Calu3 (cell line): ENCODE measurements at regions not wholly inside any gene's neighbourhood (a gene's known extent, or its start where the extent isn't known, plus 50 kb on each side); places are given as distances from the start of the nearest gene placed in this dataset.

Experiments used
- BruUV-seq: library from RNA; stranded (reverse); fragments of 400-500 nt; replicated peaks from 2 replicates; lab custom pipeline; 2021; lab: Mats Ljungman, UMichigan
- CTCF ChIA-PET: fragments of 300-600 bp; sonication (Branson Sonifier 250); formaldehyde crosslinking; loops from one replicate; lab custom pipeline; 2022; ENCODE audit warnings: antibody characterized with exemption; lab: Charles Lee
- DNase-seq: peaks from one replicate; pipeline ENCODE4 v3.0.0; 2022
- H3K27ac Mint-ChIP-seq: one replicate; pipeline ENCODE4 v1.8.0; 2022; ENCODE audit warnings: mixed read lengths; ENCODE audit not compliant: unreplicated experiment
- H3K27me3 Mint-ChIP-seq: one replicate; pipeline ENCODE4 v1.8.0; 2022; ENCODE audit warnings: mixed read lengths; ENCODE audit not compliant: unreplicated experiment
- H3K36me3 Mint-ChIP-seq: one replicate; pipeline ENCODE4 v1.8.0; 2022; ENCODE audit warnings: mild to moderate bottlenecking, moderate library complexity, mixed read lengths; ENCODE audit not compliant: insufficient read depth, unreplicated experiment
- H3K4me1 Mint-ChIP-seq: one replicate; pipeline ENCODE4 v1.8.0; 2022; ENCODE audit warnings: mild to moderate bottlenecking, low read depth, mixed read lengths; ENCODE audit not compliant: unreplicated experiment
- H3K4me3 Mint-ChIP-seq: one replicate; pipeline ENCODE4 v1.8.0; 2022; ENCODE audit warnings: mild to moderate bottlenecking, low read depth, moderate library complexity, mixed read lengths; ENCODE audit not compliant: unreplicated experiment
- H3K9me3 Mint-ChIP-seq: one replicate; pipeline ENCODE4 v1.8.0; 2022; ENCODE audit warnings: low read depth, mixed read lengths; ENCODE audit not compliant: unreplicated experiment
- intact Hi-C: fragments of 100-400 bp; cut with micrococcal nuclease; formaldehyde crosslinking; loops from one replicate; pipeline ENCODE4 v1.10.0; 2022; ENCODE audit not compliant: unreplicated experiment
- TF ChIP-seq, protein P1 (sequence below): fragments of 200-600 bp; IDR thresholded peaks from one replicate; pipeline ENCODE4 v1.8.0; 2022; ENCODE audit warnings: antibody characterized with exemption; ENCODE audit not compliant: unreplicated experiment

DNA sequence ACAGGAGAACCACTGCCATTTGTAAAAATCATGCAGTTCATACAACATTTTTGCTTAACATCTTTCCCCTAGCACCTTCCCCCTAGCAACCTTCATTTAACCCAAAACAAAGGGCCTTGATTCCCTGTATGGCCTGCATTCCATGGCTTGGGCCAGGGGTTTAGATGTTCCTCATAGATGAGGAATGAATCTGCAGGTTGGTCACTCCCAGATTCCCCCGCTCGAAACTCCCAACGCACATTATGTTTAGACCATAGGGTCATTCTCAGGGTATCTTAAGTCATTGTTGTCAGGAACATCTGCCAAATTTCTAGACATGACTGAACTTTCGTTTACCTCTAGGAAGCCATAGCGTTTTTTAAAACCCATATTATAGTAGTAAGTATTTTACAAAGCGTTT, 282.2 kb upstream of the VLDLR start:
- TF ChIP-seq, protein P1, sequence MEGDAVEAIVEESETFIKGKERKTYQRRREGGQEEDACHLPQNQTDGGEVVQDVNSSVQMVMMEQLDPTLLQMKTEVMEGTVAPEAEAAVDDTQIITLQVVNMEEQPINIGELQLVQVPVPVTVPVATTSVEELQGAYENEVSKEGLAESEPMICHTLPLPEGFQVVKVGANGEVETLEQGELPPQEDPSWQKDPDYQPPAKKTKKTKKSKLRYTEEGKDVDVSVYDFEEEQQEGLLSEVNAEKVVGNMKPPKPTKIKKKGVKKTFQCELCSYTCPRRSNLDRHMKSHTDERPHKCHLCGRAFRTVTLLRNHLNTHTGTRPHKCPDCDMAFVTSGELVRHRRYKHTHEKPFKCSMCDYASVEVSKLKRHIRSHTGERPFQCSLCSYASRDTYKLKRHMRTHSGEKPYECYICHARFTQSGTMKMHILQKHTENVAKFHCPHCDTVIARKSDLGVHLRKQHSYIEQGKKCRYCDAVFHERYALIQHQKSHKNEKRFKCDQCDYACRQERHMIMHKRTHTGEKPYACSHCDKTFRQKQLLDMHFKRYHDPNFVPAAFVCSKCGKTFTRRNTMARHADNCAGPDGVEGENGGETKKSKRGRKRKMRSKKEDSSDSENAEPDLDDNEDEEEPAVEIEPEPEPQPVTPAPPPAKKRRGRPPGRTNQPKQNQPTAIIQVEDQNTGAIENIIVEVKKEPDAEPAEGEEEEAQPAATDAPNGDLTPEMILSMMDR = no peak
- H3K4me1 Mint-ChIP-seq = no peaks in the 10 kb centered on the region

DNA sequence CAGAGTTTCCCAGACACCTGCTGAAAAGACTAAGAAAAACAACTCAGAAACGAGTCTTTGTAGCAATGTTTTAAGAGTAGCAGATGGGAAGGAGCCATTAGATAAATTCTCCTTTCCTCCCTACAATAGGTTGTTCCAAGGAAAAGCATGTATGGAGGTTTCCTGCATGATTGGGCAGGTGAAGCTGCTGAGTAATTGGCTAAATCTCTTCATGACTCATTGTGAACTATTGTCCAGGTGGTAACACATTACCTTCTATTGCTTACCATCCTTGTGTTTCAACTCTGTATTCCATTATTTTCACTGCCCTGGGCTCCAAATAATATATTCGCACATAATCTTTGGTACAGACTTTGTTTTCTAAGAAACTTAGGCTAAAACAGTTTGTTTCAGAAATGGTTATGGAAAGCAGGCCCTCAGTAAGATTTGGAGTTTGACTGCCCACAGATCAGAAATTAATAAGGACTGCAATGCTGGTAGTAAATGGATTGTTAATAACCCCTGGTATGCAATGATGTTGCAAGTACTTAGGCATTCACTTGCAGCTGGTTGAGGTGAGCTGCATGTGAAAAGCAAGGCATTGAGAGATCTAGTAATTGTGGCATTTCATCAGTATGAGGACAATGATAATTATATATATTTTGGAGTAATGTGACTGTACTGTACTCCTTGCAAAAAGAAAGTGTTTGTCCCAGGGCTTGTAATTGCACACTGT, 281.4 kb upstream of the VLDLR start:
- Mint-ChIP-seq H3K9me3 (no peaks in the 10 kb centered on the region), H3K4me1 (no peaks in the 10 kb centered on the region), H3K36me3 (no peaks in the 10 kb centered on the region), H3K4me3 (no peak overlapping the region), H3K27ac (no peak overlapping the region), H3K27me3 (no peaks in the 10 kb centered on the region)
- CTCF ChIA-PET = no interaction called here
- no TSS peak for BruUV-seq
- DNase-seq = no peak
- TF ChIP-seq, protein P1 = no peak
- intact Hi-C loops = loop anchor here (10.0 kb wide), 1 partner anchor 285 kb away; the partner anchor contains the start of gene VLDLR

More for the DNA sequence above, 282.2 kb upstream of the VLDLR start:
- Mint-ChIP-seq H3K27me3 (no peaks in the 10 kb centered on the region), H3K36me3 (no peaks in the 10 kb centered on the region), H3K4me3 (no peak overlapping the region), H3K27ac (no peak overlapping the region), H3K9me3 (no peaks in the 10 kb centered on the region)
- intact Hi-C loops = no loop called here
- no TSS peak for BruUV-seq
- CTCF ChIA-PET = no interaction called here
- DNase-seq = no peak

DNA sequence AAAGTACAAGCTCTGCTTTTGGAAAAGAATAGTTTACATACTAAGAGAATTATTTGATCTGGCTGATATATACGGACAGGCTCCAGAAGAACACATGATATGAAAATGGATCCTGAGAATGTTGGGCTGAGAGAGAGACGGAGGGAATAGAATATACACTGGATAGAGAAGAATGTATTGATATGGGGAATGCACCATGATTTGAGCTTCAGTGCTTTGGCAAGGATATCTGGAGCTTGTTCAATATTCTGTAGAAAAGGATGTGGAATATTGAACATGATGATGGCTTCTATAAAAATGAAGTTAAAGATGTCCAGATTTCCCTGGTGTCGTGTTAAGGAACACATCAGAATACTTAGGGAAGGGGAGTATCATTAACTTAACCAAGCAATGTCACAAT, 280.5 kb upstream of the VLDLR start:
- BruUV-seq = no TSS peak
- no peak for DNase-seq
- Mint-ChIP-seq H3K4me1 (no peaks in the 10 kb centered on the region), H3K36me3 (no peaks in the 10 kb centered on the region), H3K27ac (no peak overlapping the region), H3K9me3 (no peaks in the 10 kb centered on the region), H3K27me3 (no peaks in the 10 kb centered on the region), H3K4me3 (no peak overlapping the region)
- CTCF ChIA-PET = no interaction called here
- intact Hi-C loops = loop anchor here (10.0 kb wide), 1 partner anchor 284 kb away; the partner anchor contains the start of gene VLDLR
- TF ChIP-seq, protein P1 = no peak

DNA sequence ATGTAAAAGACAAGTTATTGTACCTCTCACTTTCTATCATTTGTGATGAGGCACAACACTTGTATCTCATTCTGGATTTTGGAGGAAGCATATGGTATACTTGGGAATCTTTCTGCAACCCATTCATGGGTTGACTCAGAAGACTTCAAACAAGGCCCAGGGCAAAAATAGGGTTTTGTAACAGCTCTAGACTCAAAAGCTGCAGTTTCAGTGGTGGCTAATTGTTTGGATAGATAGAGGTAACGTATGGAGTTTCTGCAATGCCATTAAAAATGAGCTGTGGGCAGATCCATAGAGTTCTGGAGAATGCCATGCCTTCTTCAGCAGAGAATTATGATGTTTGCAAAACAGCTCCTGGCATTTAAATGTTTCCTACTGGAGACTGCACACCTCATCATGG, 279.6 kb upstream of the VLDLR start:
- CTCF ChIA-PET = no interaction called here
- intact Hi-C loops = loop anchor here (10.0 kb wide), 1 partner anchor 283 kb away; the partner anchor contains the start of gene VLDLR
- H3K36me3 Mint-ChIP-seq = no peaks in the 10 kb centered on the region
- no peak for DNase-seq
- TF ChIP-seq, protein P1 = no peak
- BruUV-seq = no TSS peak
- H3K9me3 Mint-ChIP-seq = no peaks in the 10 kb centered on the region
- H3K27ac Mint-ChIP-seq = no peak overlapping the region
- H3K4me3 Mint-ChIP-seq = no peak overlapping the region
- H3K27me3 Mint-ChIP-seq = no peaks in the 10 kb centered on the region
- H3K4me1 Mint-ChIP-seq = no peaks in the 10 kb centered on the region
